ENCODE measurements at regions not wholly inside any gene's neighbourhood (a gene's known extent, or its start where the extent isn't known, plus 50 kb on each side); places are given as distances from the start of the nearest gene placed in this dataset.

DNA sequence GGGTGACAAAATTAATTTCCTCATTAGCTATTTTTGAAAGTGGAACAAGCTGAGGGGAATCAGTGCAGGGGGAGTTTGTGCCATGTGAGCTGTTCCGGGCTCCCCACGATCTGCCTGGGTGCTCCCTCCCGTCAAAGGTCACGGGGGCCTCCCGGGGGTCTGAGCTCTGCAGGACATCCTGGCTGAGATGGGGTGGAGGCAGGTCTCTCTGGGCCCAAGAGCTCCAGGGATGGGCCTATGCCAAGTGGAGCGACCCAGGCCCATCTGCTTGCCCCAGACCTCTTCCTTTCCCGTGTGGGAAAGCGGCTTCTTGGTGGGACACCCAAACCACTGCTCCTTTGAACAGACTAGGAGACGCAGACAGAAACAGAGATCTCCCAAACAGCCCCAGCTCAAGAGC, 143.3 kb upstream of the ID2 start:
- TF ChIP-seq, protein P1, sequence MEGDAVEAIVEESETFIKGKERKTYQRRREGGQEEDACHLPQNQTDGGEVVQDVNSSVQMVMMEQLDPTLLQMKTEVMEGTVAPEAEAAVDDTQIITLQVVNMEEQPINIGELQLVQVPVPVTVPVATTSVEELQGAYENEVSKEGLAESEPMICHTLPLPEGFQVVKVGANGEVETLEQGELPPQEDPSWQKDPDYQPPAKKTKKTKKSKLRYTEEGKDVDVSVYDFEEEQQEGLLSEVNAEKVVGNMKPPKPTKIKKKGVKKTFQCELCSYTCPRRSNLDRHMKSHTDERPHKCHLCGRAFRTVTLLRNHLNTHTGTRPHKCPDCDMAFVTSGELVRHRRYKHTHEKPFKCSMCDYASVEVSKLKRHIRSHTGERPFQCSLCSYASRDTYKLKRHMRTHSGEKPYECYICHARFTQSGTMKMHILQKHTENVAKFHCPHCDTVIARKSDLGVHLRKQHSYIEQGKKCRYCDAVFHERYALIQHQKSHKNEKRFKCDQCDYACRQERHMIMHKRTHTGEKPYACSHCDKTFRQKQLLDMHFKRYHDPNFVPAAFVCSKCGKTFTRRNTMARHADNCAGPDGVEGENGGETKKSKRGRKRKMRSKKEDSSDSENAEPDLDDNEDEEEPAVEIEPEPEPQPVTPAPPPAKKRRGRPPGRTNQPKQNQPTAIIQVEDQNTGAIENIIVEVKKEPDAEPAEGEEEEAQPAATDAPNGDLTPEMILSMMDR (conservative IDR thresholded peaks at IDR 0.05; ENCODE audit: low read length), result no peak
- TF ChIP-seq EZH2phosphoT487 (IDR thresholded peaks at IDR 0.05; ENCODE audit: borderline replicate concordance), result no peak

All from Loucy (cell line).